SK-N-DZ (cell line): ENCODE measurements at regions not wholly inside any gene's neighbourhood (a gene's known extent, or its start where the extent isn't known, plus 50 kb on each side); places are given as distances from the start of the nearest gene placed in this dataset.

Experiments used
- DNase-seq: peaks from one replicate; pipeline ENCODE4 v3.0.0-alpha.2; 2015; ENCODE audit warnings: low spot score

GRCh38 chr18:28666216-28666615 lies 489.3 kb upstream of the CDH2 start:
- DNase-seq: no peak

DNA sequence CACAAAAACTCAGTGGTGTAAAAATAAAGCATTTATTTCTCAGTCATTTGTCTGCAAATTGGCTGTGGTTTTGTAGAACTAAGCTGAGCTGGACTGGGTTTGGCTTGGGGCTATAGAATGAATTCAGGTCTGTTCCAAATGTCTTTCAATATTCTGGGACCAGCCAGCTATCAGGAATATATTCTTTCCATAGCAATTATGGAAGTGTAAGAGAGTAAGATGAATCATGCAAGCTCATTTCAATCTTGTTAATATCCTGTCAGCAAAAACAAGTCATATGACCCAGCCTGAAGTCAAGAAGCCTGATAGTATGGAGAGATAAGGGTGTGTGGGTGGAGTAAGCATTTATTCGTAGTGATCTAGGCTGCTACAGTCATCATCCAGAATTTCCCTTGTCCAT lies 481.0 kb upstream of the CDH2 start:
- no peak for DNase-seq

DNA sequence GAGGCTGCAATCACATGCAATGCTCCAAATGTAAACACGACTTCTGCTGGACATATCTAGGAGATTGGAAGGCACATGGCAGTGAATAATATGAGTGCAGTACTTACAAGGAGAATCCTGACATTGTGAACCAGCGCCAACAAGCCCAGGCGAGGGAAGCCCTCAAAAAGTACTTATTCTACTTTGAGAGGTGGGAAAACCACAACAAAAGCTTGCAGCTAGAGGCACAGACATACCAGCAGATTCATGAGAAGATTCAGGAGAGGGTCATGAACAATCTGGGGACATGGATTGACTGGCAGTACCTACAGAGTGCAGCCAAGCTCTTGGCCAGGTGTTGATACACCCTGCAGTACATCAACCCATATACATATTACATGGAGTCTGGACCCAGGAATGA lies 475.7 kb upstream of the CDH2 start:
- no peak for DNase-seq

- DNase-seq: no peak
These were observed 474.4 kb upstream of the CDH2 start for GRCh38 chr18:28651298-28651697.

- no peak for DNase-seq
These were observed 473.9 kb upstream of the CDH2 start for GRCh38 chr18:28650860-28651259.

DNA sequence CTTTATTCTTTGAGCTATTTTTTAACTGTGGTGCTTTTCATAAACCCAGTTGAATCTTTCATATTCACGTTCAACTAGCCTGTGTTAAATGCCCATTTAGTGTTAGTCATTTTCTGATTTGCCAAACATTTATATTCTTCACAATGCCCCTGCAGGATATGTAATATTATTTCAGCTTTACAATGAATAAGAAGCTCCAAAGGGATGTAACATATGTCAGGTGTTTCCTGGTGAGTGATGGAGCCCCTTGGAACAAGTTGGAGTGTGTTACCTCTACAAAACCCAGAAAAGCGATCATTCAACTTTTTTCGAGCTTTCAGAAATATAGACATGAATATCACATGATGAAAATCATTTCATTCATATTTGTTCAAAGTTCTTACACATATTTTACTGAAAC lies 471.0 kb upstream of the CDH2 start:
- no peak for DNase-seq

- DNase-seq: no peak
These were observed 461.0 kb upstream of the CDH2 start for GRCh38 chr18:28637897-28638296.

DNA sequence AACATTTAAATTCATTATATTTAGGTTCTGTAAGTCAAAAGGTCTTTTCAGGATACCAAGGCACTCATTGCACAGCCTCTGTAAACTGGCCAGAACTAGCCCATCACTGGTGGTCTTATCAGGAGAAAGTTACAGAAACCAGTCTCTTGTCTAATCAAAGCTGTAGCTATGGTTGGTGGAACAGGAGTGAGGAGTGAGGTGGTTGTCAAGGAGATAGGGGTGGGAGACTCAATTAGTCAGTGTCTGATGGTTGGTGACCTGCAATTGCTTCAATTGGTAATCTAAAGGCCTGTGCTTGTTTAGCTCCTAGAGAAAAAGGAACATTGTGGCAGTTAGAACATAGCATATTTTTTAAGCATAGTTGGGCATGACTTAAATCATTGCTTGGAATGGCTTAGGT lies 458.6 kb upstream of the CDH2 start:
- peak; percentile 87 for DNase-seq

- DNase-seq: no peak
These were observed 449.8 kb upstream of the CDH2 start for GRCh38 chr18:28626756-28627155.

DNA sequence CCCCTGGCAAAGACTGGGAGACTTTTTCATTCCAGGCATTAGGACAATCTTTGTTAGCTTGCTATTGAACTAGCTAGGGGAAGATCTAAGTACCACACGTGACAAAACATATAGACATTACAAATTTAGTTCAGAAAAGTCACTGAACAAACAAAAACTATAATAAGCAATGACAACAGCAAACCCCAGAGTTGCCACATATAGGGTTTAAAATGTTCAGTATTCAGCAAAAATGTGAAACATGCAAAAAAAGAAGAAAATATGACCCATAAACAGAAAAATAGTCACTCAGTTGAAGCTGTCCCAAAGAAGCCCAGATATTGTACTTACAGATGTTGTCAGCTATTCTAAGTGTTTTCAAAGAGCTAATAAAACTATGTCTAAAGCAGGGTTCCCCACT lies 431.1 kb upstream of the CDH2 start:
- DNase-seq: no peak

DNA sequence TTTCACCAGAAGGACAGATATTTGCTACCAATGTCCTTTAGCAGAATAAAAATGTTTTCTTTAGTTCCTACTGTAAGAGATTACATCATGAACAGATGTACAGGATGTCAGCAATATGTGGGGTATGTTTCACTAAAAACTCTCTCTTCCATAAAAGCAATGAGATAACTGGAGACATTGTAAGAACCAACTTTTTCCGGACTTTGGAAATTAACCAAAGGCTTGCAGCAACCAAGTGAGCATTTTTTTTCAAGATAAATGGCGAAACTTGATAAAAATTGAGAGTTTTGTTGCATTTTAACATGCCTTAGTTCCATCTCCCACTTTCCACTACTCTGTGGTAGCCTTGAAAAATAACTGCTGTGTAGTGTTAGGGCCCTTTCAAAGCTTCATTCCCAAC lies 429.8 kb upstream of the CDH2 start:
- DNase-seq: no peak

DNA sequence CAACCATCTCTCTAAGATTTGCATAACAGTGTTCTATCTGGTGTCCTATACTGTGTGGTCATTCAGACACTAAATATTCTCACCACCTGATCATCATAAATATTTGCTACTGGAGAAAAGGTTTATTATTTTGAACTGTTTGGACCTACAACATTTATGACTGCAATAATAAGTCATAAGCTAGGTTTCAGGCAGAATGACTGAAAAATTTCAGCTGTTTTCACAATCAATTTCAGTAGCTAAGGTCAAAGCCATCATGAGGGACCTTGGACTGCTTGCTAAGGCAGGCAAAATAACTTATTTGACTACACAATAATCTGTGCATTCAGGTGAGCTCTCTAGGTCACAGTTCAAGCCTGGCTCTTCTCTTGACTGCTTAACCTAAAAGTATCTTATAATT lies 425.5 kb upstream of the CDH2 start:
- DNase-seq: no peak

- no peak for DNase-seq
These were observed 417.1 kb upstream of the CDH2 start for GRCh38 chr18:28594034-28594433.

DNA sequence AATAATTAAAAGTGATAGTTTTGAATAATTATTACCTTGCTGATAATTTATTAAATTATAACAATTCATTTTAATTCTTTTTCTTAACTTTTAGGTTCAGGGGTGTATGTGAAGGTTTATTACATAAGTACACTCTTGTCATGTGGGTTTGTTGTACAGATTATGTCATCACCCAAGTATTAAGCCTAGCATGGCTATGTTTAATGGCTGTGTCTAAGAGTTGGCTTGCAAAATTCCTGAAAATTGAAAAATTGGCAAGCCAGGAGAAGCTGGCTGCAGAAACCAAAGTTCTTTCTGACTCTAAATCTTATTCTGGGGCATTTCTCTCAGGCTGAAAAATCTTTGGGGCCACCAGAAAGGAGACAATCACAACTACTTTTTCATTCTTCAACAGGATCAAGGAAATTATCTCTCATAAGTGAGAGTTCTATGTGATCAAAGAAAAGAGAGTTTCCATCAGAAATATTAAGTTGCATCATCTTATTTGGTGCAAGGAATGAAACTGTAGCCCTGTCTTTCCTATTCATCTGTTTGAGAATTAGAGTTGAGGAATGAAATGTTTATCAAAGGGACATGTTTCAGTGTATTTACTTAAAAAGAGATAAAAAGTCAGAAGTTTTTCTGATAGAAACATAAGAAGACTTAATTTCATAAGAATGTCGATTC lies 412.1 kb upstream of the CDH2 start:
- DNase-seq: no peak

GRCh38 chr18:28584731-28585130 lies 407.8 kb upstream of the CDH2 start:
- DNase-seq: no peak

DNA sequence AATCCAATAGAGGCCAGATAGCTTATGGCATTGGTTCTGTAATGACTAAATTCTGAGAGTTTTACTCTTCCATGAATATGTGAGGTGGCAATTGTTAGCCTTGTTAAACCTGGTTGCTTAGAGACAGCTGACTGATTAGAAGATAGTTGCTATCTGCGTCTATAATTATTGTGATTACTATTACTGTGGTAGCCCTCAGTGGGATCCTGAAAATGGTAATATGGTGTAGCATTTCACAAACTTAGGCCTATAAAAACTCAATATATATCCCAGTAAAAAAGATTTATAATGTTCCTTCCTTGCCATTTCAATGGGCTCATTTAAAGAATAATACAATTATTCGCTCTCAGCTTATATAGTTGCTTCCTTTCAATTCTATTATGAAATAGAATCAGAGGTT lies 405.8 kb upstream of the CDH2 start:
- DNase-seq: no peak

- peak; percentile 86 for DNase-seq
These were observed 404.7 kb upstream of the CDH2 start for GRCh38 chr18:28581521-28582071.

- DNase-seq: no peak
These were observed 400.0 kb upstream of the CDH2 start for GRCh38 chr18:28576941-28577340.

DNA sequence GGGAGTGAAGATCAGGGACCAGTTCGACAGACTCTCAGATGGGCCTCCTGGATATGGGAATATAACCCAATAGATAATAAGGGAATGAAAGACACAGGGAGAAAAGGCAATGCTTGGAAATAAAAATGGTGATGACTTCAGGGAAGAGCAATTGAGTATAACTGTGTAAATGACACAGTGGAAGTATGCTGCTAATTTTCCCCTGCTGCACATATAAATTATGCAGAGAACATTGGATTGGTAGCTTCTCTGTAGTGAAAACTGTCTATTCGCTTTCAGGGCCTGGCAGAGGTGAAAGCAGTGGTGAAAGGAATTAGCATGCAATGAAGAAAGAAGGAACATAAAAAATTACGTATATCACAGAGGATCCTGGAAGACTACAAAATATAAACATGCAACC lies 398.2 kb upstream of the CDH2 start:
- DNase-seq: no peak

GRCh38 chr18:28574175-28574574 lies 397.2 kb upstream of the CDH2 start:
- no peak for DNase-seq

GRCh38 chr18:28571929-28572328 lies 395.0 kb upstream of the CDH2 start:
- no peak for DNase-seq

DNA sequence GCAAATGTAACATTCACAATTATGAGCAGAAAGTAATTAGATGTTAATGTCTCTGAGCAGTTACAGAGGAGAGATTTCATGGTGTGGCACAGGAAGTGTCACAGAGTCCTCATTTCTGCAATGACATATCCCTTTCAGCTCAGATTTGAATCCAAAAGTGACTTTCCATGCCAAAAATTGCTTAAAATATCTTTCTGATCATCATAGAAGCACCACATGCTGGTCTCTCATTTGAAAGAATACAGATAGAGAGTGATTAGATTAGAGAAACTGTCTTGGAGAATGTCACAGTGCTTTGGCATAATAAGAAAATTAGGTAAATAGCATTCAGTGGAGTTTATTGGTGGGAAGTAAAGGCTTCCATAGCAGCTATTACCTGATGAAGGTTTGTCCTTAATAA lies 383.4 kb upstream of the CDH2 start:
- DNase-seq: peak; percentile 74

- DNase-seq: no peak
These were observed 382.6 kb upstream of the CDH2 start for GRCh38 chr18:28559511-28559910.

GRCh38 chr18:28541934-28542333 lies 365.0 kb upstream of the CDH2 start:
- DNase-seq: no peak
